K562 (cell line): ENCODE measurements at regions not wholly inside any gene's neighbourhood (a gene's known extent, or its start where the extent isn't known, plus 50 kb on each side); places are given as distances from the start of the nearest gene placed in this dataset.

ENCODE experiments used
- EZH2 ChIP-seq: IDR thresholded peaks from 2 replicates; pipeline ENCODE4 v1.6.1; 2012; ENCODE audit warnings: low read depth, mild to moderate bottlenecking, inconsistent platforms, low read length, borderline replicate concordance
- TF ChIP-seq, protein P1 (sequence below), 3 experiments: IDR thresholded peaks in 2 of 3; conservative IDR thresholded peaks in 1 of 3; 2 replicates each; pipeline ENCODE4 v1.5.1; 2011 to 2012; ENCODE audit warnings: low read length in 3 of 3, mild to moderate bottlenecking in 3 of 3, control low read depth in 2 of 3, improper control_type of control experiment in 1 of 3, inconsistent platforms in 1 of 3, low read depth in 1 of 3, mixed read lengths in 1 of 3, moderate library complexity in 1 of 3; ENCODE audit not compliant: insufficient read depth in 2 of 3
- TF ChIP-seq, protein P2 (sequence below): fragments of 250-450 bp; sonication (Bioruptor Pico); IDR thresholded peaks from 2 replicates; pipeline ENCODE4 v1.9.0; 2021; ENCODE audit warnings: mild to moderate bottlenecking, inconsistent platforms
- TF ChIP-seq, protein P3 (sequence below): fragments of 150-350 bp; IDR thresholded peaks from 2 replicates; pipeline ENCODE4 v1.6.1; 2014; ENCODE audit warnings: low read depth, mild to moderate bottlenecking, low read length, borderline replicate concordance

DNA sequence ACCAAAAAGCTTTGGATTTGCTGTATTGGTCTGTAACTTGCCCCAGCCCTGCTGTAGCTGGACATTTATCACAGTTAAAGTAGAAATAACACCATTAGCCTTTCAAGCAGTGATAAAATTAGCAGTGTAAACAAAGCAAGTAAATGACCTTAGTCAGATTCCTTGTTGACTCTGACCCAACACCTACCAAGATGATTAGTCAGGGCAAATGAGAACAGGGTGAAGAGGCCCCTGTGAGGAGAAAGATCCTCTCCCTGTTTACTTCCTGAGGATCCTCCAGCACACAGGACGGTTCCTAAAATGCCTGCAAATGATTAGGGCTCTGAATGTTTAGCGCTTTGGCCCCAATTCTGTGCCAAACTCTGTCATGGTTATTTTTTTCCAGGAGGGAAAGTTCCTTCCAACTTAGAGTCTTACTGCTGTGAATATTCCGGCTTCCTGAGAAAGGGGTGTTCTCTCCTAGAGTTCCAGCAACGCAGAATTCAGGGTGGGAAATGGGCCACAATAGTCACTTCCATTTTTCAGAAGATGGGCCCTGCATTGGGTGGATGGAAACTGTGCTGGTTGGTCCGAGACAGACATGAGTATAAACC, 259.0 kb upstream of the MYOCD start:
- TF ChIP-seq, protein P1, sequence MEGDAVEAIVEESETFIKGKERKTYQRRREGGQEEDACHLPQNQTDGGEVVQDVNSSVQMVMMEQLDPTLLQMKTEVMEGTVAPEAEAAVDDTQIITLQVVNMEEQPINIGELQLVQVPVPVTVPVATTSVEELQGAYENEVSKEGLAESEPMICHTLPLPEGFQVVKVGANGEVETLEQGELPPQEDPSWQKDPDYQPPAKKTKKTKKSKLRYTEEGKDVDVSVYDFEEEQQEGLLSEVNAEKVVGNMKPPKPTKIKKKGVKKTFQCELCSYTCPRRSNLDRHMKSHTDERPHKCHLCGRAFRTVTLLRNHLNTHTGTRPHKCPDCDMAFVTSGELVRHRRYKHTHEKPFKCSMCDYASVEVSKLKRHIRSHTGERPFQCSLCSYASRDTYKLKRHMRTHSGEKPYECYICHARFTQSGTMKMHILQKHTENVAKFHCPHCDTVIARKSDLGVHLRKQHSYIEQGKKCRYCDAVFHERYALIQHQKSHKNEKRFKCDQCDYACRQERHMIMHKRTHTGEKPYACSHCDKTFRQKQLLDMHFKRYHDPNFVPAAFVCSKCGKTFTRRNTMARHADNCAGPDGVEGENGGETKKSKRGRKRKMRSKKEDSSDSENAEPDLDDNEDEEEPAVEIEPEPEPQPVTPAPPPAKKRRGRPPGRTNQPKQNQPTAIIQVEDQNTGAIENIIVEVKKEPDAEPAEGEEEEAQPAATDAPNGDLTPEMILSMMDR (IDR thresholded peaks at IDR 0.05 in 2 of 3, conservative IDR thresholded peaks at IDR 0.05 in 1 of 3; ENCODE audit: insufficient read depth in 2 of 3, low read depth in 1 of 3, low read length in 3 of 3), result no peak
- TF ChIP-seq, protein P2, sequence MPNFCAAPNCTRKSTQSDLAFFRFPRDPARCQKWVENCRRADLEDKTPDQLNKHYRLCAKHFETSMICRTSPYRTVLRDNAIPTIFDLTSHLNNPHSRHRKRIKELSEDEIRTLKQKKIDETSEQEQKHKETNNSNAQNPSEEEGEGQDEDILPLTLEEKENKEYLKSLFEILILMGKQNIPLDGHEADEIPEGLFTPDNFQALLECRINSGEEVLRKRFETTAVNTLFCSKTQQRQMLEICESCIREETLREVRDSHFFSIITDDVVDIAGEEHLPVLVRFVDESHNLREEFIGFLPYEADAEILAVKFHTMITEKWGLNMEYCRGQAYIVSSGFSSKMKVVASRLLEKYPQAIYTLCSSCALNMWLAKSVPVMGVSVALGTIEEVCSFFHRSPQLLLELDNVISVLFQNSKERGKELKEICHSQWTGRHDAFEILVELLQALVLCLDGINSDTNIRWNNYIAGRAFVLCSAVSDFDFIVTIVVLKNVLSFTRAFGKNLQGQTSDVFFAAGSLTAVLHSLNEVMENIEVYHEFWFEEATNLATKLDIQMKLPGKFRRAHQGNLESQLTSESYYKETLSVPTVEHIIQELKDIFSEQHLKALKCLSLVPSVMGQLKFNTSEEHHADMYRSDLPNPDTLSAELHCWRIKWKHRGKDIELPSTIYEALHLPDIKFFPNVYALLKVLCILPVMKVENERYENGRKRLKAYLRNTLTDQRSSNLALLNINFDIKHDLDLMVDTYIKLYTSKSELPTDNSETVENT (CRISPR knock-in tag), result no peak
- no peak for TF ChIP-seq EZH2
- TF ChIP-seq, protein P3, sequence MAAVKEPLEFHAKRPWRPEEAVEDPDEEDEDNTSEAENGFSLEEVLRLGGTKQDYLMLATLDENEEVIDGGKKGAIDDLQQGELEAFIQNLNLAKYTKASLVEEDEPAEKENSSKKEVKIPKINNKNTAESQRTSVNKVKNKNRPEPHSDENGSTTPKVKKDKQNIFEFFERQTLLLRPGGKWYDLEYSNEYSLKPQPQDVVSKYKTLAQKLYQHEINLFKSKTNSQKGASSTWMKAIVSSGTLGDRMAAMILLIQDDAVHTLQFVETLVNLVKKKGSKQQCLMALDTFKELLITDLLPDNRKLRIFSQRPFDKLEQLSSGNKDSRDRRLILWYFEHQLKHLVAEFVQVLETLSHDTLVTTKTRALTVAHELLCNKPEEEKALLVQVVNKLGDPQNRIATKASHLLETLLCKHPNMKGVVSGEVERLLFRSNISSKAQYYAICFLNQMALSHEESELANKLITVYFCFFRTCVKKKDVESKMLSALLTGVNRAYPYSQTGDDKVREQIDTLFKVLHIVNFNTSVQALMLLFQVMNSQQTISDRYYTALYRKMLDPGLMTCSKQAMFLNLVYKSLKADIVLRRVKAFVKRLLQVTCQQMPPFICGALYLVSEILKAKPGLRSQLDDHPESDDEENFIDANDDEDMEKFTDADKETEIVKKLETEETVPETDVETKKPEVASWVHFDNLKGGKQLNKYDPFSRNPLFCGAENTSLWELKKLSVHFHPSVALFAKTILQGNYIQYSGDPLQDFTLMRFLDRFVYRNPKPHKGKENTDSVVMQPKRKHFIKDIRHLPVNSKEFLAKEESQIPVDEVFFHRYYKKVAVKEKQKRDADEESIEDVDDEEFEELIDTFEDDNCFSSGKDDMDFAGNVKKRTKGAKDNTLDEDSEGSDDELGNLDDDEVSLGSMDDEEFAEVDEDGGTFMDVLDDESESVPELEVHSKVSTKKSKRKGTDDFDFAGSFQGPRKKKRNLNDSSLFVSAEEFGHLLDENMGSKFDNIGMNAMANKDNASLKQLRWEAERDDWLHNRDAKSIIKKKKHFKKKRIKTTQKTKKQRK, result no peak
